H7 (cell line): ENCODE measurements at regions not wholly inside any gene's neighbourhood (a gene's known extent, or its start where the extent isn't known, plus 50 kb on each side); places are given as distances from the start of the nearest gene placed in this dataset.

Source experiments
- DNase-seq: peaks from one replicate; pipeline ENCODE4 v3.0.0; 2012
- H3K27me3 ChIP-seq: 2 replicates; pipeline ENCODE4 v1.6.0; 2011; ENCODE audit warnings: mild to moderate bottlenecking, low read length; ENCODE audit not compliant: control insufficient read depth, insufficient read depth
- H3K36me3 ChIP-seq: replicated peaks from 2 replicates; pipeline ENCODE4 v1.5.1; 2011; ENCODE audit warnings: low read length; ENCODE audit not compliant: control insufficient read depth, insufficient read depth
- H3K4me3 ChIP-seq: 2 replicates; pipeline ENCODE4 v1.5.1; 2011; ENCODE audit warnings: low read depth, mild to moderate bottlenecking, control low read depth, low read length, moderate library complexity; ENCODE audit not compliant: insufficient read depth

DNA sequence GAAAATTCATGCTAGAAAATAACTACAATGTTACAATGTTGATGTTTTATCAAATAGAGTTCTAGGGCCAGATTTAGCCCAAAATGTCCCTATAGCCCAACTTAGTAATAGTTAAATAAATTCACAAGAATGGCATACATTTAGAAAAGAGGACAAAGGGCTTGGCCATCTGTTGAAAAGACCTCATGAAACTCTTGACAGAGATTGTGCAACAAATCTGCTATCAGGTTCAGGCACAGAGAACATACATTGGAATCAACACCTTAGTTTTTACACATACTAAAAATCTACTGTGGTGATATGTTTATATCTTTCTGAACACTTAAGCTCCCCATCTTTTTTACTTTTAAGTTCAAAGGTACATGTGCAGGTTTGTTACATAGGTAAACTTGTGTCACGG is 298.3 kb upstream of the DACH1 start:
- DNase-seq = no peak
- no peaks in the 10 kb centered on the region for H3K36me3 ChIP-seq
- H3K27me3 ChIP-seq = no peaks in the 10 kb centered on the region
- H3K4me3 ChIP-seq = no peak overlapping the region

DNA sequence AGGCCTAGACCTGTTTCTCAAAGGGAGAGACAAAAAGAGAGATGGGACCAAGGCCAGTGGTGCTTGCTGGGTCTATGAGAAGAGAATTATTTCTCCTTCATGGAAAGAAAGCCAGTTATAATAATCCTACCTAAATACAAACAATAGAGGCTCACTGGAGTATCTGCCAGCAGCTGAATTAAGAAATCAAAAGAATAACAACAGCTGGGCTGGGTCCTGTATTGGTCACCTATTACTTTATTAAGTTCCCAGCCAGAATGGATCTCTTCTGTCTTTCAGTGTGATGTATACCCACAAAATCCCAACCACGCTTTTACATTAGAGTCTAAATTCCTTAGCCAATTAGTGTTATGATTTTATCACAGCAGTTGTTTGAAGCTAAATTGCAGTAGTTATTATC is 297.8 kb upstream of the DACH1 start:
- H3K27me3 ChIP-seq = no peaks in the 10 kb centered on the region
- DNase-seq = no peak
- no peaks in the 10 kb centered on the region for H3K36me3 ChIP-seq
- no peak overlapping the region for H3K4me3 ChIP-seq

DNA sequence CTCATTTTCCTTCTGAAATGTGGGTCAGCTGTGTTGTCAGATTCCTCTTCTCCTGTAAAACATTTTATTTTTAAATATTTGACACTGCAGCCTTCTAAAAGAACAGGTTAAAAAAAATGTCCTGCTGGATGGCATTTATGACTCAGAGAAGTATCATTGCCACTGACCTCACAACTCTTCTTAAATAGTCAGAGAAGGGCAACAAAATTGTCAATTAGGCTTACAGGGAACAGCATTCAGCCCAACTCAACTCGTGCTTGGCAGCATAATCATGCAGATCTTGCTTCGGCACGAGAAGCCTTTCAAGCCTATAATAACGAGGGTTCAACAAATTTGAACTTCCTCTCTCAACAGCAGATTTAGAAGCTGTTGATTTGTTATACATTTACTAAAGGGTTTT is 296.7 kb upstream of the DACH1 start:
- no peaks in the 10 kb centered on the region for H3K36me3 ChIP-seq
- no peak overlapping the region for H3K4me3 ChIP-seq
- no peak for DNase-seq
- H3K27me3 ChIP-seq = no peaks in the 10 kb centered on the region

DNA sequence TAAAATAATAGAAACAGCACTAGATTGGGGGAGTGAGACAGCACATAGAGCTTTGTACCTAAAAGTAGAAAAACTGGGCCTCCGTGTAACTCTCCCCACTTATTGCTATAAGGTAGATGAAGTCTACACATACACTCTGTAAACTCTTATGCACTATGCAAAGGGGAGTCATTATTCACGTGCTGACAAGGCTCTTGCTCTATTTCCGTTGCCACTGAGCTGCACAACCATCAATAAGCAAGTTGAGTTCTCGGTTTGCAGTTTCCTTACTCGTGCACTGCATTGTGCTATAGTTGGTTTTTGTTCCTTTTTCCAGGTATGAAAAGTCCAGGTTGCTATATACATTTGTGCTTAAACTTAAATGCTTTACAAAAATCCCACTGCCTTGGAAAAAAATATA is 294.0 kb upstream of the DACH1 start:
- H3K4me3 ChIP-seq = no peak overlapping the region
- DNase-seq = no peak
- no peaks in the 10 kb centered on the region for H3K27me3 ChIP-seq
- no peaks in the 10 kb centered on the region for H3K36me3 ChIP-seq

DNA sequence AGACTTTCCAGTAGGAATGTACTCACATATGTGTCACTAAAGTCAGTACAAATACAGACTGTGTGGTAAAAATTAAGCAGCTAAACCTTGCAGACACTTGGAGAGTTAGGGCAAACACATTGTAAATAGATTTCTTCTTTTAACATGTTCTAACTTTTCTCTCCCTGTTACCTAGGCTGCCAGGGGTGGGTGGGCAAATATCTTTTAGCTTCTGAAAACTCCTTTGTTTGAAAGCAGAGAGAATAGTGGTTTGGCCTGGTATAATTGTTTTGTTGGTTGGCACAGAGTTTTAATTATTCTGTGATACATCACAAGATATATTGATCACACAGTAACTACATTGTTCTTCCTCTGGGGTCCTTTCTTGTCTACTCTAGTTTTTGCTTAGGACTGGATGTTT is 289.8 kb upstream of the DACH1 start:
- H3K36me3 ChIP-seq = no peaks in the 10 kb centered on the region
- no peaks in the 10 kb centered on the region for H3K27me3 ChIP-seq
- DNase-seq = no peak
- no peak overlapping the region for H3K4me3 ChIP-seq

DNA sequence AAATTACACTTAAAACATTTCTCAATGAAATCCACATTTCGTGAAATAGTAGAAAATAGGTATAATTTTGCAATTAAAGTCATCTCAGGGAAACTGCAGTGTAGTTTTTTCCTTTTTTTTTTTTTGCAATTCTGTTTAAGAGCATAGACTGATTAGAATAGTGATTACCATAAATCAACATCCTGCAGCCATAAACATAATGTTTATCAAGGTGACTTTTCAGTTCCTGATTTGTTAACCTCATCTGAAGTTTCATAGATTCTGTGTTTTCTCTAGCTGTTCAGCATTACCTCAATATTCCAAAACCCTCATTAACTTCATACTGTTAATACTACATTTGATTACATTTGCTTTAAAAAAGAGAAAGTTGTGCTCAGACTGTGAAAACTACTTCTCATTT is 286.3 kb upstream of the DACH1 start:
- DNase-seq = no peak
- Histone ChIP-seq H3K27me3 (no peaks in the 10 kb centered on the region), H3K4me3 (no peak overlapping the region), H3K36me3 (no peaks in the 10 kb centered on the region)

DNA sequence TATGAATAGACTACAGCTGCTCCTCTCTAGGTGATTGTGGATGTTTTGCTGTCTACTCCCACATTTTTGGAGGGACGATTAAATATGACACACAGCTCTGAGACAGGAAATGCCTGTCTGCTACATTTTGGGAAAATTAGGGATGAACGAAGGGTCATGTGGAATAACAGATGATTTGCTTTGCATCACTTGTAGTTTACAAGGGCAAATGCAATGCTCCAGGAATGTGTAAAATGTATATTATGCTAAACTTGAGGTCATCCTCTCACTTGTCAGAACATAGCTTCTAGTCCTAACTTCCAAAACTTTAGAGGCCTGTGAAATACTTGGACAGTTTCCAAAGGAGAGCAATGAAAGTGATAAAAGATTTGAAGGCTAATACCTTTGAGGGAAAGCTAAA is 284.2 kb upstream of the DACH1 start:
- no peak for DNase-seq
- Histone ChIP-seq H3K27me3 (no peaks in the 10 kb centered on the region), H3K36me3 (no peaks in the 10 kb centered on the region), H3K4me3 (no peak overlapping the region)

DNA sequence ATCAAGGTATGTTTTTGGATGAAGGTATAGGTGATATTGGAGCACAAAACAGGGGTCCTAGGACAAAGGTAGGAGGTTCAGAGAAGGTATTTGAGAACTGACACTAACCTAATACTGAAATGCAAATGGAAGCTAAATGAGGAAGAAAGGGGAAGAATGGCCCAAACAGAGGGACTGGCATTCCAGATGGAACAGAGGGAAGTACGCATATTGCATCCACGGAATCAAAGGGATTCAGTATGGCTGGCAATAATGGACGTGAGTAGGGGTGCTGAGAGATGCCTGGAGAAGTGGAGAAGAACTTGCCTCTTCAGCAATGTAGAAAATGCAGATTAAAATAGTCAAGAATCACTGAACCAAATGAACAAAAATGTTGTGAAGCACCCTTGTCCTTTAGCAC is 283.5 kb upstream of the DACH1 start:
- no peaks in the 10 kb centered on the region for H3K27me3 ChIP-seq
- DNase-seq = no peak
- H3K4me3 ChIP-seq = no peak overlapping the region
- no peaks in the 10 kb centered on the region for H3K36me3 ChIP-seq

DNA sequence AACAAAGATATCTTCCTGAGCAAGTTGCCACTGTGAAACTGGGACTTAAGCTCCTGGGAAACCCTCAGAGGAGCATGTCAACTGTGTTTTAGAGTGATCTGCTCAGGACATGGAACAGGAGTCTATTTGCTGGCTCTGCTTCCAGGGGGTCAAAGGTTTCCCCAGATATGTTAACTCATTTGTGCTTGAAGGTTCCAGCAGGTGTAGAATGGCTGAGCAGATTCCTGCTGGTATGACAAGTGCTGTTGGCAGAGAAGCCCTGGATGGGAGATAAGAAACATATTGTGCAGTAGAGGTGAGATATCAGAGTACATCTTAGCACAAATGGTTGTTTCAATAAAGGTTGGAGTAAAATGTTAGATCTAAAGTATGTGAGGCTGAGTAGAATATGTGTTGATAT is 282.7 kb upstream of the DACH1 start:
- no peak for DNase-seq
- Histone ChIP-seq H3K27me3 (no peaks in the 10 kb centered on the region), H3K4me3 (no peak overlapping the region), H3K36me3 (no peaks in the 10 kb centered on the region)

DNA sequence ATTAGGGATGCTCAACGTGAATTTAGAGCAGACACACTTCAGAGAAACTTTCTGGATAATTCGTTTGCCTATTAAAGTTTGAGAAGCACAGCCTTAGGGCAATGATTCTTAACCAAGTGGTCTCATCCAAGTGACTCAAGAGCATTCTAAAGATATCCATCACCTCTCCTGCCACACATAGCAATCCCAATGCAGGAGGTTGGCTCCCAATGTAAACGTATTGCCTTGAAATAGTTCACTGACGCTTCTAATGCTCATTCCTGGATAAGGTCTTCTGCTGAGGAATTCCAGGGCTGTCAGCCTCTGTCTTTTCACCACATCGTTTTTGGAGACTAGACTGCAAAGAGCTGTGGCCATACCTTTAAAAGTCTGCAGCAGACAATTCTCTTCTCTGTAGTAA is 279.8 kb upstream of the DACH1 start:
- H3K36me3 ChIP-seq = no peaks in the 10 kb centered on the region
- H3K4me3 ChIP-seq = no peak overlapping the region
- no peaks in the 10 kb centered on the region for H3K27me3 ChIP-seq
- no peak for DNase-seq

DNA sequence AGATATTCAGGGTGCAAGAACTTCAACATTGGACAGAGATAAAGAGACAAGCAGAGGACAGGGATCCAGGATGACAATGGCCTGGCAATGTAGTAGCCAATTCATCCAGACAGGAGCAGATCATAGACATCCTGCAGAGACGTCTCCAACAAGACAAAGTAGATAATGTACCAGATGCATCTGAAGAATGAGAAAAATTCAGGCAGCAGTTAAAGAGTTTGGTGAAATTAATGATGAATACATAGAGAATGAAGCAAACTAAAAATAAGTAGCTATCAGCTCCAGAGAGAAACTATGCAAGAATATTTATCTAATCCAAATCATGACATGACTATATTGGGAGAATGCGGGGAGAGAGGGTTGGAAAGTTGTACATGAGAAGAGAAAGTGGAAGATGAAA is 278.4 kb upstream of the DACH1 start:
- no peaks in the 10 kb centered on the region for H3K27me3 ChIP-seq
- H3K4me3 ChIP-seq = no peak overlapping the region
- no peak for DNase-seq
- no peaks in the 10 kb centered on the region for H3K36me3 ChIP-seq

DNA sequence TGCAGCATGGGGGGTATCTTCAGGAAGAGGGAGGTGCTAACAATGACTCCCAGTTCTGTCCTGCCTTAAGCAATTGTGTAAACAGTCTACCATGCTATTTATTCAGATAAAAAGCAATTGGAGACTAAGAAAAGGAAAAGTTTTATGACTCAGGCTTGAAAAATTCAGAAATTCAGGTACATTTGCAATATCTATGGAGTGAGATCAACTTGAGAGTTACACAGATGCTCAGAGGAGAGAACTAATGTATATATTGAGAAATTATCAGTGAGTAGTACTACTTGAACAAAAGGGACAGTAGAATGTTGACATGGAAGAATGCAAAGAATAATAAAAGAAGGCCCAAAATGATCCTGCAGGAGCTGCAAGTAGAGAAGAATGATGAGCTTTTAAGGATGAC is 277.6 kb upstream of the DACH1 start:
- no peak for DNase-seq
- Histone ChIP-seq H3K4me3 (no peak overlapping the region), H3K27me3 (no peaks in the 10 kb centered on the region), H3K36me3 (no peaks in the 10 kb centered on the region)

DNA sequence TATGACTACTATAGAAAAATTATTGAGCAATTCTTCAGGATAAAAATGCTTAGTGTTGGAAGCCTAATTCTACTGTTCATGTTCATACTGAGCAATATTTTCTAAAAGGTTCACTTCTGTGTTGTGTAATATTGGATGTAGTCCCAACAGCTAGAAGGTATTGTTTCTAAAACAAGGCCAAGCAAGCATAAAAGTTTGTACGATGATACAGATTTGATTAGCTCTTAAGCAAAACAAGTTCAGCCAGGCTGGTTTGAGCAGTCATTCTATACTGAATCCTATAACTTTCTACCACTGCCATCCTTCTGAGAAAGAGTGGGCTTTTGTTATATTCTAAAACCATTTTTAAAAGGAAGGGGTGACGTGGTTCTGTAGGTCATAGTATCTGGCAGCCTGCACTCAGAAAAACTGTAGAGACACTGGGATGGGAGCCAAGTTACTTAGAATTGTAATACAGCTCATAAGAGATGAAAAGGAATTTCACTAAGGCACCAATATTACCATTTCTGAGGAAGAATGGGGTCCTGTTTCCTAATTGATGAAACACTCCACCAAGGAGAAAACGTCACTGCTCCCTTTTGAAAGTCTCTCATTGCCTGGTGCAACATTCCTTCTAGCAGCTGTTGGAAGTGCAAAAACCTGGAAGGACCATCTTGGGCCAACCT is 275.0 kb upstream of the DACH1 start:
- no peak overlapping the region for H3K4me3 ChIP-seq
- no peak for DNase-seq
- no peaks in the 10 kb centered on the region for H3K27me3 ChIP-seq
- no peaks in the 10 kb centered on the region for H3K36me3 ChIP-seq

DNA sequence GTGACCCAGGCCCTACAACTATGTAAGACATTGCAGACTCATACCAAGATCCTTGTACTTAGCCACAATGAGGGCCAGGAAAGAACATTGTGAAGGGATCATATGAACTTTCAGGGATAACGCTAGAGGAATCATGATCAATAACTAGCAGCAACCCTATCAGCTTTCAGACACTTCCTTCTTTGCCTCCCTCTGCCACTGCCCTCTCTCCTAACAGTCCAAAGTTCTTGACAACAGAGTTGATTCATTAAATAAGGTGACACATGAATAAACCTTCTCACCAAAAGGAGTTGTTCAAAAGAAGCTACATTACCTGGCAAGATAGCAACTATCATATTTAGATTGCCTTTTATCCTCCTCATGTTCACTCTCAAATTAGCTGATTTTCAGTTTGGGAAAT is 272.2 kb upstream of the DACH1 start:
- Histone ChIP-seq H3K36me3 (no peaks in the 10 kb centered on the region), H3K4me3 (no peak overlapping the region), H3K27me3 (no peaks in the 10 kb centered on the region)
- no peak for DNase-seq

DNA sequence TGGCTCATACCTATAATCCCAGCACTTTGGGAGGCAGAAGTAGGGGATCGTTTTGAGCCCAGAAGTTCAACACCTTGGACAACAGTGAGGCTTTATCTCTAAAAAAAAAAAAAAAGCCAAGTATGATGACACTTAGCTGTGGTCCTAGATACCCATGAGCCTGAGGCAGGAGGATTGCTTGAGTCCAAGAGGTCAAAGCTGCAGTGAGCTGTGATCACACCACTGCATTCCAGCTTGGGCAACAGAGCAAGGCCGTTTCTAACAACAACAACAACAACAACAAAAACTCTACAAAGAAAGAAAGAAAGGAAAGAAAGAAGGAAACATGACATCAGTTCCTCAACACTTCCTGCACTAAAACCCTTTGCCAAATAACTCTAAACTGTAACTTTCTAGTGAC is 265.1 kb upstream of the DACH1 start:
- Histone ChIP-seq H3K36me3 (no peaks in the 10 kb centered on the region), H3K27me3 (no peaks in the 10 kb centered on the region), H3K4me3 (no peak overlapping the region)
- DNase-seq = no peak

DNA sequence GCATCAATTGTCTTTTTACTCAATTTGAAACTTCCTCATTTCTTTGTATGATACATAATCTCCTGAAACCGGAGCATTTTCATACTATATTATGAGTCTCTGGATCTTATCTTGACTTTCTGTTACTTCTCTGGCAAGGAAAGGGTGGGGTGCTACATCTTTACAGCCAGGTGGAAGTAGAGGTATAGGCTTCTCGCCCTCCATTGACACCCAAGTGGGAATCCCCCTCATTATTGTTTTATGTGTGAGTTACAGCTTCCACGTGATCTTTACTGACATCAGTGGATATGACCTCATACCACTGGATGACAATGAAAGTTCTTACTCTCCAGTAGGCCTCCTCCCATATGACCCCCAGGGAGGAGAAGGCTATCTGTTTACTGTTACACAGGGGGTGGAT is 262.1 kb upstream of the DACH1 start:
- Histone ChIP-seq H3K27me3 (no peaks in the 10 kb centered on the region), H3K4me3 (no peak overlapping the region), H3K36me3 (no peaks in the 10 kb centered on the region)
- no peak for DNase-seq
